Neural cell (in vitro differentiated cells): ENCODE measurements at regions not wholly inside any gene's neighbourhood (a gene's known extent, or its start where the extent isn't known, plus 50 kb on each side); places are given as distances from the start of the nearest gene placed in this dataset.

ENCODE experiments used
- H2AFZ ChIP-seq: fragments of 200-600, 300-800 bp; sonication (generic), shearing (Covaris generic); 2 replicates; pipeline ENCODE4 v1.6.0; 2014; ENCODE audit warnings: low read depth, mild to moderate bottlenecking, antibody characterized with exemption, low read length, moderate library complexity
- H3F3A ChIP-seq: fragments of 200-600 bp; shearing (Covaris generic); 2 replicates; pipeline ENCODE4 v1.6.1; 2016; ENCODE audit warnings: mild to moderate bottlenecking, moderate library complexity, mixed read lengths, antibody characterized with exemption, low read length; ENCODE audit not compliant: insufficient read depth, poor library complexity, severe bottlenecking
- H3K27ac ChIP-seq: fragments of 200-600, 300-800 bp; sonication (generic), shearing (Covaris generic); 2 replicates; pipeline ENCODE4 v1.5.1; 2014; ENCODE audit warnings: mild to moderate bottlenecking, low read length, moderate library complexity
- H3K27me3 ChIP-seq: fragments of 300-800, 200-600 bp; sonication (generic), shearing (Covaris generic); 2 replicates; pipeline ENCODE4 v1.6.0; 2014; ENCODE audit warnings: mild to moderate bottlenecking, low read depth, low read length, moderate library complexity; ENCODE audit not compliant: insufficient read depth
- H3K36me3 ChIP-seq: fragments of 300-800, 200-600 bp; sonication (generic), shearing (Covaris generic); 2 replicates; pipeline ENCODE4 v1.5.1; 2014; ENCODE audit warnings: mild to moderate bottlenecking, antibody characterized with exemption, low read length, moderate library complexity; ENCODE audit not compliant: insufficient read depth
- H3K4me2 ChIP-seq: fragments of 300-800, 200-600 bp; sonication (generic), shearing (Covaris generic); 2 replicates; pipeline ENCODE4 v1.6.0; 2014; ENCODE audit warnings: mild to moderate bottlenecking, low read length
- H3K4me3 ChIP-seq: fragments of 300-800, 200-600 bp; sonication (generic), shearing (Covaris generic); 2 replicates; pipeline ENCODE4 v1.5.1; 2014; ENCODE audit warnings: mild to moderate bottlenecking, low read length, moderate library complexity
- H3K79me2 ChIP-seq: fragments of 200-600 bp; shearing (Covaris generic); replicated peaks from 2 replicates; pipeline ENCODE4 v1.6.0; 2014; ENCODE audit warnings: mild to moderate bottlenecking, low read length, moderate library complexity; ENCODE audit not compliant: insufficient read depth
- H3K9ac ChIP-seq: fragments of 300-800, 200-600 bp; sonication (generic), shearing (Covaris generic); 2 replicates; pipeline ENCODE4 v1.6.1; 2016; ENCODE audit warnings: mild to moderate bottlenecking, low read length, mixed read lengths
- H3K9me2 ChIP-seq: fragments of 200-600 bp; shearing (Covaris generic); 2 replicates; pipeline ENCODE4 v1.6.1; 2016; ENCODE audit warnings: mild to moderate bottlenecking, low read length, mixed read lengths; ENCODE audit not compliant: insufficient read depth
- H3K9me3 ChIP-seq: fragments of 200-600, 300-800 bp; sonication (generic), shearing (Covaris generic); 2 replicates; pipeline ENCODE4 v1.6.1; 2016; ENCODE audit warnings: mild to moderate bottlenecking, mixed run types, low read length, moderate library complexity, mixed read lengths
- H4K20me1 ChIP-seq: fragments of 200-600 bp; shearing (Covaris generic); 2 replicates; pipeline ENCODE4 v1.6.1; 2016; ENCODE audit warnings: mild to moderate bottlenecking, mixed run types; ENCODE audit not compliant: insufficient read depth
- CTCF ChIP-seq: fragments of 450-650 bp; IDR thresholded peaks from 2 replicates; pipeline ENCODE4 v1.5.1; 2014; ENCODE audit warnings: antibody characterized with exemption, mild to moderate bottlenecking, moderate library complexity; ENCODE audit not compliant: poor library complexity, severe bottlenecking
- EP300 ChIP-seq: fragments of 450-650 bp; conservative IDR thresholded peaks from 2 replicates; pipeline ENCODE4 v1.6.1; 2014; ENCODE audit warnings: antibody characterized with exemption, mild to moderate bottlenecking, moderate library complexity; ENCODE audit not compliant: poor library complexity, severe bottlenecking
- EZH2 ChIP-seq: fragments of 200-600, 300-800 bp; shearing (Covaris generic), sonication (generic); IDR thresholded peaks from 2 replicates; pipeline ENCODE4 v1.6.1; 2014; ENCODE audit warnings: antibody characterized with exemption, low read length, borderline replicate concordance, mild to moderate bottlenecking; ENCODE audit not compliant: insufficient read depth, poor library complexity, severe bottlenecking
- MXI1 ChIP-seq: fragments of 450-650 bp; conservative IDR thresholded peaks from 2 replicates; pipeline ENCODE4 v1.6.1; 2014; ENCODE audit warnings: antibody characterized with exemption, mild to moderate bottlenecking; ENCODE audit not compliant: poor library complexity, severe bottlenecking
- POLR2AphosphoS5 ChIP-seq: IDR thresholded peaks from 2 replicates; pipeline ENCODE4 v1.6.1; 2012
- RAD21 ChIP-seq: fragments of 450-650 bp; conservative IDR thresholded peaks from 2 replicates; pipeline ENCODE4 v1.6.1; 2014; ENCODE audit warnings: antibody characterized with exemption, mild to moderate bottlenecking, moderate library complexity
- REST ChIP-seq: IDR thresholded peaks from 2 replicates; pipeline ENCODE4 v1.6.1; 2012; ENCODE audit warnings: borderline replicate concordance
- SMC3 ChIP-seq: fragments of 450-650 bp; conservative IDR thresholded peaks from 2 replicates; pipeline ENCODE4 v1.6.1; 2014; ENCODE audit warnings: antibody characterized with exemption, mild to moderate bottlenecking, moderate library complexity; ENCODE audit not compliant: poor library complexity
- TAF1 ChIP-seq: IDR thresholded peaks from 2 replicates; pipeline ENCODE4 v1.6.1; 2012; ENCODE audit warnings: low read depth

- Histone ChIP-seq H2AFZ (no peak overlapping the region), H3K4me3 (no peak overlapping the region), H3K9me2 (no peaks in the 10 kb centered on the region), H3K79me2 (no peaks in the 10 kb centered on the region), H3K9ac (no peak overlapping the region), H3K36me3 (no peaks in the 10 kb centered on the region), H3K4me2 (no peak overlapping the region), H3K27me3 (no peaks in the 10 kb centered on the region), H3K27ac (no peak overlapping the region), H3K9me3 (no peaks in the 10 kb centered on the region), H3F3A (no peaks in the 10 kb centered on the region), H4K20me1 (no peaks in the 10 kb centered on the region)
- TF ChIP-seq CTCF (no peak), EP300 (no peak), EZH2 (no peak), TAF1 (no peak), RAD21 (no peak), REST (no peak), MXI1 (no peak), POLR2AphosphoS5 (no peak), SMC3 (no peak)
Observed at GRCh38 chr6:114595591-114595990, 252.8 kb upstream of the HS3ST5 start.

GRCh38 chr6:114595186-114595585 is 252.4 kb upstream of the HS3ST5 start:
- no peaks in the 10 kb centered on the region for H3F3A ChIP-seq
- H4K20me1 ChIP-seq = no peaks in the 10 kb centered on the region
- no peak overlapping the region for H3K27ac ChIP-seq
- H2AFZ ChIP-seq = no peak overlapping the region
- H3K9ac ChIP-seq = no peak overlapping the region
- TF ChIP-seq EZH2 (no peak), RAD21 (no peak), REST (no peak), POLR2AphosphoS5 (no peak), EP300 (no peak), TAF1 (no peak), SMC3 (no peak), MXI1 (no peak), CTCF (no peak)
- H3K4me3 ChIP-seq = no peak overlapping the region
- H3K9me2 ChIP-seq = no peaks in the 10 kb centered on the region
- no peaks in the 10 kb centered on the region for H3K9me3 ChIP-seq
- H3K79me2 ChIP-seq = no peaks in the 10 kb centered on the region
- H3K4me2 ChIP-seq = no peak overlapping the region
- no peaks in the 10 kb centered on the region for H3K36me3 ChIP-seq
- no peaks in the 10 kb centered on the region for H3K27me3 ChIP-seq
